GM12878 (cell line): ENCODE measurements at regions not wholly inside any gene's neighbourhood (a gene's known extent, or its start where the extent isn't known, plus 50 kb on each side); places are given as distances from the start of the nearest gene placed in this dataset.

Experiments
- ATAC-seq: fragments of 200-7000 bp; cut with Tn5 transposase; 3 replicates; pipeline ENCODE4 v1.9.1; 2020; ENCODE audit warnings: mild to moderate bottlenecking, moderate library complexity
- BruUV-seq: library from RNA; stranded (reverse); fragments of 400-500 nt; replicated peaks from 2 replicates; lab custom pipeline; 2021; lab: Mats Ljungman, UMichigan
- CTCF ChIA-PET: fragments of 300-600 bp; sonication (Branson Sonifier 250); formaldehyde crosslinking; extraction: SDS; loops from one replicate; lab custom pipeline; 2021; ENCODE audit warnings: inconsistent platforms; lab: Yijun Ruan, JAX
- POLR2A ChIA-PET: fragments of 350-600 bp; formaldehyde crosslinking; extraction: SDS; loops from one replicate; lab custom pipeline; 2021; ENCODE audit warnings: inconsistent platforms; lab: Charles Lee
- RAD21 ChIA-PET: fragments of 300-600 bp; sonication (Branson Sonifier 250); formaldehyde crosslinking; loops from one replicate; lab custom pipeline; 2023; ENCODE audit warnings: antibody characterized with exemption; ENCODE audit not compliant: unreplicated experiment; lab: Charles Lee
- SMC1A ChIA-PET: fragments of 300-600 bp; sonication (Branson Sonifier 250); formaldehyde crosslinking; loops from one replicate; lab custom pipeline; 2023; ENCODE audit not compliant: unreplicated experiment, uncharacterized antibody; lab: Charles Lee
- DNase-seq: peaks from one replicate; pipeline ENCODE4 v3.0.0-alpha.2; 2011; ENCODE audit warnings: low read depth, low spot score
- FAIRE-seq: peaks from 3 replicates; lab custom pipeline; 2011; peaks lifted over from hg19 to GRCh38; lab: Jason Lieb, UNC
- H2AFZ ChIP-seq: 2 replicates; pipeline ENCODE4 v1.6.0; 2011; ENCODE audit warnings: low read depth, low read length, control low read depth; ENCODE audit not compliant: control insufficient read depth
- H3K27ac ChIP-seq: 2 replicates; pipeline ENCODE4 v1.5.1; 2011; ENCODE audit warnings: control low read depth; ENCODE audit not compliant: control insufficient read depth, insufficient read depth
- H3K27me3 ChIP-seq, 2 experiments: replicated peaks in 1 of 2; 2 replicates each; pipeline versions ENCODE4 v1.6.0 to v1.6.1; 2011; ENCODE audit warnings: low read length in 1 of 2; ENCODE audit not compliant: control insufficient read depth in 2 of 2, insufficient read depth in 2 of 2
- H3K36me3 ChIP-seq, 2 experiments: 2 replicates each; pipeline ENCODE4 v1.5.1; 2011; ENCODE audit warnings: low read length in 1 of 2; ENCODE audit not compliant: control insufficient read depth in 2 of 2, insufficient read depth in 2 of 2
- H3K4me1 ChIP-seq: 2 replicates; pipeline ENCODE4 v1.6.1; 2011; ENCODE audit warnings: mild to moderate bottlenecking, low read length, moderate library complexity, mixed read lengths; ENCODE audit not compliant: control insufficient read depth, insufficient read depth
- H3K4me2 ChIP-seq: 2 replicates; pipeline ENCODE4 v1.6.0; 2011; ENCODE audit warnings: control low read depth; ENCODE audit not compliant: control insufficient read depth, insufficient read depth
- H3K4me3 ChIP-seq: fragments of 200-600 bp; sonication (generic); 2 replicates; pipeline ENCODE4 v1.5.1; 2016
- H3K79me2 ChIP-seq: 2 replicates; pipeline ENCODE4 v1.6.0; 2011; ENCODE audit warnings: low read length; ENCODE audit not compliant: control insufficient read depth, insufficient read depth
- H3K9ac ChIP-seq: 2 replicates; pipeline ENCODE4 v1.8.0; 2011; ENCODE audit warnings: low read length, control low read depth, mixed read lengths; ENCODE audit not compliant: control insufficient read depth, insufficient read depth
- H3K9me3 ChIP-seq: replicated peaks from 3 replicates; pipeline ENCODE4 v1.5.1; 2011; ENCODE audit warnings: mild to moderate bottlenecking, low read length; ENCODE audit not compliant: control insufficient read depth, insufficient read depth
- H4K20me1 ChIP-seq: 2 replicates; pipeline ENCODE4 v1.6.0; 2011; ENCODE audit not compliant: control insufficient read depth, insufficient read depth
- KAT2A ChIP-seq: conservative IDR thresholded peaks from 2 replicates; pipeline ENCODE4 v1.6.1; 2011; ENCODE audit warnings: low read depth, low read length; ENCODE audit not compliant: control insufficient read depth
- NFYB ChIP-seq: IDR thresholded peaks from 2 replicates; pipeline ENCODE4 v1.6.1; 2011; ENCODE audit warnings: low read depth, mild to moderate bottlenecking, low read length, improper control_type of control experiment, moderate library complexity; ENCODE audit not compliant: insufficient read depth
- NR2C1 ChIP-seq: fragments of 450-650 bp; IDR thresholded peaks from 2 replicates; pipeline ENCODE4 v1.6.1; 2017; ENCODE audit warnings: antibody characterized with exemption, mild to moderate bottlenecking, moderate library complexity
- TCF12 ChIP-seq: IDR thresholded peaks from 2 replicates; pipeline ENCODE4 v1.6.1; 2011; ENCODE audit warnings: low read depth, mild to moderate bottlenecking, low read length
- WGBS: methylation state at CpG from one replicate; pipeline ENCODE4 v1.1.6; 2016; ENCODE audit warnings: low lambda C conversion rate; ENCODE audit not compliant: insufficient replicate concordance, insufficient coverage; ENCODE audit errors: missing lambda C conversion rate; 5-methylcytosine and 5-hydroxymethylcytosine counted together
- in situ Hi-C: fragments of 300-500 bp; cut with MboI; formaldehyde crosslinking; loops from 9 replicates; pipeline ENCODE4 v1.14.3; 2018; ENCODE audit warnings: mixed read lengths
- intact Hi-C: fragments of 100-400 bp; cut with micrococcal nuclease; formaldehyde crosslinking; loops from one replicate; pipeline ENCODE4 v1.14.2; 2022; ENCODE audit not compliant: unreplicated experiment
- TF ChIP-seq, protein P1 (sequence below): IDR thresholded peaks from 2 replicates; pipeline ENCODE4 v1.6.1; 2011; ENCODE audit warnings: mild to moderate bottlenecking, low read depth, low read length, moderate library complexity; ENCODE audit not compliant: insufficient replicate concordance
- TF ChIP-seq, protein P2 (sequence below): IDR thresholded peaks from 2 replicates; pipeline ENCODE4 v1.6.1; 2011; ENCODE audit warnings: borderline replicate concordance, low read depth, mild to moderate bottlenecking, moderate library complexity, mixed read lengths, low read length; ENCODE audit not compliant: insufficient read depth; ENCODE audit errors: extremely low read length

DNA sequence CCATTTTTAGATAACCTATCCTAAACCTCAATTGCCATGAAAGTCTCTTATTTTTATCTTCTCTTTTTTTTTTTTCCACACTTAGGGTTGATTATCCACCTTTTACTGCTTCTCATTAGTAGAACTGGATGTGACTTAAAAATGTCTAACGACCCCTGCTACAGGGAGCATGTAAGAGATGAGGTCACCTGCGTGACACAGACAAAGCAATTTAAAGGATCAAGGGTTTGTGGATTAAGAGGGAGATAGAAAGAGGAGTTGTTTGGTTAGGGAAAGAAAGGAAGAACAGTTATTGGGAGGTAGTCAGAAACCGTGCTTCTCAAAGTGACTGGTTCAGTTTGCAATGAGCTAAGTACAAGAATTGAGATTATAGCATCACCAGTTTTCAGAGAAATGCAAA lies 239.1 kb downstream of the ALX1 start:
- Histone ChIP-seq H3K36me3 (no peaks in the 10 kb centered on the region), H3K4me1 (no peaks in the 10 kb centered on the region), H3K9me3 (no peaks in the 10 kb centered on the region), H2AFZ (no peak overlapping the region), H4K20me1 (no peaks in the 10 kb centered on the region), H3K27me3 (no peaks in the 10 kb centered on the region), H3K79me2 (no peaks in the 10 kb centered on the region), H3K27ac (no peak overlapping the region), H3K9ac (no peak overlapping the region), H3K4me3 (no peak overlapping the region), H3K4me2 (no peak overlapping the region)
- no TSS peak for BruUV-seq
- ATAC-seq (no peak), FAIRE-seq (no peak), DNase-seq (no peak)
- in situ Hi-C loops (no loop called here), intact Hi-C loops (no loop called here)
- ChIA-PET CTCF (interaction anchor here (0.6 kb wide), 1 partner anchor 43 kb away, joined by 4 read pairs; no protein-coding TSS in a partner anchor), POLR2A (no interaction called here), RAD21 (interaction anchor here (1.1 kb wide), 1 partner anchor 31 kb away, joined by 3 read pairs; no protein-coding TSS in a partner anchor), SMC1A (interaction anchor here (0.6 to 1.5 kb wide), 4 partner anchors 14 to 312 kb away, joined by 3 to 4 read pairs (median 3); no protein-coding TSS in a partner anchor)
- 26% methylated on average over 3 of the region's 3 CpGs for WGBS
- TF ChIP-seq TCF12 (no peak), KAT2A (no peak), NFYB (no peak), NR2C1 (no peak)
- TF ChIP-seq, protein P1, sequence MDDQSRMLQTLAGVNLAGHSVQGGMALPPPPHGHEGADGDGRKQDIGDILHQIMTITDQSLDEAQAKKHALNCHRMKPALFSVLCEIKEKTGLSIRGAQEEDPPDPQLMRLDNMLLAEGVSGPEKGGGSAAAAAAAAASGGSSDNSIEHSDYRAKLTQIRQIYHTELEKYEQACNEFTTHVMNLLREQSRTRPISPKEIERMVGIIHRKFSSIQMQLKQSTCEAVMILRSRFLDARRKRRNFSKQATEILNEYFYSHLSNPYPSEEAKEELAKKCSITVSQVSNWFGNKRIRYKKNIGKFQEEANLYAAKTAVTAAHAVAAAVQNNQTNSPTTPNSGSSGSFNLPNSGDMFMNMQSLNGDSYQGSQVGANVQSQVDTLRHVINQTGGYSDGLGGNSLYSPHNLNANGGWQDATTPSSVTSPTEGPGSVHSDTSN = no peak
- TF ChIP-seq, protein P2, sequence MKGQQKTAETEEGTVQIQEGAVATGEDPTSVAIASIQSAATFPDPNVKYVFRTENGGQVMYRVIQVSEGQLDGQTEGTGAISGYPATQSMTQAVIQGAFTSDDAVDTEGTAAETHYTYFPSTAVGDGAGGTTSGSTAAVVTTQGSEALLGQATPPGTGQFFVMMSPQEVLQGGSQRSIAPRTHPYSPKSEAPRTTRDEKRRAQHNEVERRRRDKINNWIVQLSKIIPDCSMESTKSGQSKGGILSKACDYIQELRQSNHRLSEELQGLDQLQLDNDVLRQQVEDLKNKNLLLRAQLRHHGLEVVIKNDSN = no peak
